CD4-positive, alpha-beta T cell treated with Interleukin-17A for 1 hour (primary cell): ENCODE measurements at regions not wholly inside any gene's neighbourhood (a gene's known extent, or its start where the extent isn't known, plus 50 kb on each side); places are given as distances from the start of the nearest gene placed in this dataset.

ENCODE experiments used
- DNase-seq: peaks from one replicate; pipeline ENCODE4 v3.0.0-alpha.2; 2020

- no peak for DNase-seq
These were observed 1519.9 kb upstream of the ACVR2A start for GRCh38 chr2:146324951-146325350.

DNA sequence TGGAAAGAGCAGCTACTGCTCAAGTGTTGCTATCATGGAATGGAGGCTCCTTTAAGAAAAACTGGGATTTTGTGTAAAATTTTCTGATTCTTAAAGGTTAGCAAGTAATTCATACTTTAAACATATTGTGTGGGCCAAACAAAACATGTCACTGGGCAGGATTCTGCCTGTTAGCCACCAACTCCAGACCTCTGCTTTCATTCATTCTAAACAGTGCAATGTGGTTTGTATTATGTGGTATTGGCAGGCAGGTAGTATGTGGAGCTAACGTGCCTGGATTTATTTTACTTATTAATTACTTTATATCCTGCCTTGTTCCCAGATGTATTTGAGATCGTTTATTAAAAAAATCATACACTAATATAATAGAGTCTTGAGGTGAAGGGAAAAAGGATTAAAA is 1521.3 kb upstream of the ACVR2A start:
- DNase-seq: no peak

- DNase-seq: no peak
These were observed 1523.7 kb upstream of the ACVR2A start for GRCh38 chr2:146321175-146321574.

- no peak for DNase-seq
These were observed 1526.9 kb upstream of the ACVR2A start for GRCh38 chr2:146317959-146318358.

GRCh38 chr2:146312899-146313298 is 1531.9 kb upstream of the ACVR2A start:
- DNase-seq: no peak

DNA sequence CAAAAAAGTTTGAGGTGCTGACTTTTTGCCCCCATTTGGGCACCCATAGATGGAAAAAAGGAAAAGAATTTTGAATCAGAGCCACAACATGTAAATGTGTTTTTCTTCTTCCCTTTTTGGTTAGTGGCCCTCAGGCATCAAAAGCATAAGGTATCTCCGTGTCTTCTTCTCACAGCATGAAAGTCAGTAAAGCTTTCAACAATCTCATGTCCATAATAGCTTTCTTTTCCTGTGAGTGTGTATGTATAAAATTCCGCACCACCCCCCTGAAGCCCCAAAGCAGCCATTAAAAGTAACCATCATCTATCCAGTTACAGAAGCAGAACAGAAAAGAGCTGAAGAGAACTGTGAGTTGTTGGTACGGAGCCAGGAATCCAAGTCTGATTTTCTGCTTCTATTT is 1539.7 kb upstream of the ACVR2A start:
- no peak for DNase-seq

DNA sequence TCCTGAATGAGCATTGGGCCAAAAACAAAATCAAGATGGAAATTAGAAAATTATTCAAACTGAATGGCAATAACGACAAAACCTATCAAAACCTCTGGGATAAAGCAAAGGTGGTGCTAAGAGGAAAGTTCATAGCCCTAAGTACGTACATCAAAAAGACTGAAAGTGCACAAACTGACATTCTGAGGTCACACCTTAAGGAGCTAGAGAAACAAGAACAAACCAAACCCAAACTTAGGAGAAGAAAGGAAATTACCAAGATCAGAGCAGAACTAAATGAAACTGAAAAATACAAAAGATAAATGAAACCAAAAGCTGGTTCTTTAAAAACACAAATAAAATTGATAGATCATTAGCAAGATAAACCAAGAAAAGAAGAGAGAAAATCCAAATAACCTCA is 1543.5 kb upstream of the ACVR2A start:
- DNase-seq: no peak

GRCh38 chr2:146295080-146295670 is 1549.7 kb upstream of the ACVR2A start:
- DNase-seq: no peak

DNA sequence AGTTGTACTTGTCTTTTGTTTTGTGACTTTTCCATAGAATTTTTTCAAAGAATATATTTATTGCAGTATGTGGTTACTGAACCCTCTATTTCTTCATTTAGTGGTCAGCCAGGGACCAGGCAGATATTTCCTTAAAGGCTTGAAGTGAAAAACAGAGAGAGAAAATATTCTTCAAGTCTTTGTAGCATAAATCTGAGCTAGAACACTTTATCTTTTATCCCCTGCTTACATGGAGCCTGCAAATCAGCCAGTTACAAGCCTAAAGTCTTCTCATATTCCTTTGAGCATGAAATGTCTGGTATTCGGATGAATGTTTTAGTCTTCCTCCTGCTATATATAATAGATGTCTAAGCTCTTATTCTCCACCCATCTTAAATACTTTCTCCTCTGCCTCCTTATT is 1557.5 kb upstream of the ACVR2A start:
- DNase-seq: no peak

DNA sequence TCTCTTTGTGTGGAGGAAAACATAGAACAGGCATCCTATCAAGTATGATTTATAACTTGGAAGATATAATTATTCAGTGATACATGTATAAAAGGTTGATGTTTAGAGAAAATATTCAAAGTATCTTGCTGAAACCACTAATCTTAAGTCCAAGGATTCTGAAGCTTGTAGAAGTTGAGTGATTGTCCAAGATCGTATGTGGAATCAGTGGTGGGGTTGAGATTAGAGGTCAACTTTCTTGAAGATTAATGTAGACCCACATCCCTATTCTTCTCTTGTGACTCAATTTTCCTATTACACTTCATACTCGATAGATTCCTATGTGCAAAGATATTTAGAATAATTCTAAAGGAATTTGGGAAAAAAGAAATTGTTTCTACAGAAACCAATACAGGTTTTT is 1565.9 kb upstream of the ACVR2A start:
- DNase-seq: no peak

DNA sequence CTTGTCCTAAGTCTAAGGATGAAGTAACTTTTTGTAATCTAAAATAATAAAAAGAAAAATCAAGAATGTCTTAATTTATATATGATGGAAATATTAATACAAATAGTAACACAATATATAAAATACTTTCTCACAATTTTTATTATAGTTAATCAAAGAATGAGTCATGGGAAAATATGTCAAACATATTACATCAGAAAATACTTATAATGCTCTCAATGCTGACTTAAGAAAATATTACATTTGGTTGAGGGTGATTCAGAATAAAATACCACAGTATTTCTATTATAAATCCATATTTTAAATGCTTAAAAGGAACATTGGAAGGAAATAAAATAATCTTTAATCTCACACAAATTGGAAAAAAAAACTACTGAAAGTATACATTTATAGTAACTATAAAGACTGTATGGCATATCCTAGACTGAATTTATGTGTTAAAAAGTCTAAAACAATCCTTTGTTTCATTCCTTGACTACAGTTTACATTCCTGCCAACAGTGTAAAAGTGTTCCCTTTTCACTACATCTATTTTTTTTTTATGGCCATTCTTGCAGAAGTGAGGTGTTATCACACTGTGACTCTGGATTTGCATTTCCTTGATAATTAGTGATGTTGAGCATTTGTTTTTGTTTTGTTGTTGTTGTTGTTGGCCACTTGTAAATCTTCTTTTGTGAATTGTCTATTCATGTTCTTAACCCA is 1573.5 kb upstream of the ACVR2A start:
- DNase-seq: no peak

GRCh38 chr2:146270618-146271017 is 1574.2 kb upstream of the ACVR2A start:
- DNase-seq: no peak

DNA sequence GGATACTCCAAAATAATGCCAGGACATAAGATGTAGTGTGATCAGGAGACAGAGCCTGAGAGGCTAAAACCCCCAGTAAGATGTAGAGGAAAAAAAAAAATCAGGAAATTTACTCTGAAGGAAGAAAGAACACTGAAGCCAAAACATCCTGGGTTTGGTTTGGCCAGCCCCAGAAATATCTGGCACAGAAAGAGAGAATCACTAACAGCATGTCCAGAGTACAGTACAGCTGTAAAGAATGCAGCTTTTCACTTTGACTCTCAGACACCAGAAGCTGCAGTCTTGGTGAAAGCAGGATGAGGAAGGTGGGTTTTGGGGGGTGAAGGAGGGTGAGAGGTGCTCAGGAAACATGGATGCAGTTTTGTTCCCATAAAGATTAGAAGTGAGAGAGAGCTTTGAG is 1577.7 kb upstream of the ACVR2A start:
- no peak for DNase-seq

GRCh38 chr2:146265656-146266055 is 1579.2 kb upstream of the ACVR2A start:
- no peak for DNase-seq

GRCh38 chr2:146262606-146263005 is 1582.2 kb upstream of the ACVR2A start:
- no peak for DNase-seq

GRCh38 chr2:146260551-146260950 is 1584.3 kb upstream of the ACVR2A start:
- no peak for DNase-seq

DNA sequence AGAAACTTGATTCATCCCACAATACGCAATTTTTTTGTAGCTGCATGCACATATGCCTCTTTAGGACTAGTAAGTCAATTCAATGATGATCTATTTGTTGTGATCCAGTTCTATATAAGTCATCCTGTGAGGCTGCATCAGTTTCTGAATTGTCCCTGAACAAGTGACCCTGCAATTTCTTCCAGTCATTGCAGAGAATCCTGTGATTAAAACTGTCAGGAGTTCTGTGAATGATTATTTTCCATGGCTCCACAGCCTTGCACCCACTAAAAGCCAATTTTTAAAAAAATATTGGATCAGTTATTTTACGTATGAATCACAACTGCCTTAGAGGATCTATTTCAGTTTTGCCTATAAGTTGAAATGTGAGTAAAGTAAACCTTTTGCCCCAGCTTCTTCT is 1585.0 kb upstream of the ACVR2A start:
- DNase-seq: no peak

DNA sequence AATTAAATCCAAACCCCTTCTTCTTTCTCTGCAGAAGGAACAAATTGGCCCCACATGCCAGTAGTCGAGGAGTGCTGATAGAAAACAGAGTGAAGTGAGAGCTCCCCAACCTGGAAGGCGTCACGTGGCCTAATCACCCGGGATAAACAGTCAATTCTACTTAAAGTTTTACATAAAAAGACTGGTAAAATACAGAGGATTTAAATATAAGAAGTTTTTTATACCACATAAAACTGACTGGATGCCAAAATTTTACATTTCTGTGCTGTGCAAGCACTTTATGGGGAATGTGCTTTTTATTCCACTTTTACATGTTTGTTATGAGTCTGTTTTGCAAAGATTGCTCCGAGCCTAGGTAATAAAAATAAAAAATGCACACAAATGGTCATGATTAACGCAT is 1586.8 kb upstream of the ACVR2A start:
- no peak for DNase-seq

GRCh38 chr2:146252119-146252518 is 1592.7 kb upstream of the ACVR2A start:
- DNase-seq: no peak

GRCh38 chr2:146251328-146251727 is 1593.5 kb upstream of the ACVR2A start:
- DNase-seq: no peak

- no peak for DNase-seq
These were observed 1597.9 kb upstream of the ACVR2A start for GRCh38 chr2:146246736-146247523.

DNA sequence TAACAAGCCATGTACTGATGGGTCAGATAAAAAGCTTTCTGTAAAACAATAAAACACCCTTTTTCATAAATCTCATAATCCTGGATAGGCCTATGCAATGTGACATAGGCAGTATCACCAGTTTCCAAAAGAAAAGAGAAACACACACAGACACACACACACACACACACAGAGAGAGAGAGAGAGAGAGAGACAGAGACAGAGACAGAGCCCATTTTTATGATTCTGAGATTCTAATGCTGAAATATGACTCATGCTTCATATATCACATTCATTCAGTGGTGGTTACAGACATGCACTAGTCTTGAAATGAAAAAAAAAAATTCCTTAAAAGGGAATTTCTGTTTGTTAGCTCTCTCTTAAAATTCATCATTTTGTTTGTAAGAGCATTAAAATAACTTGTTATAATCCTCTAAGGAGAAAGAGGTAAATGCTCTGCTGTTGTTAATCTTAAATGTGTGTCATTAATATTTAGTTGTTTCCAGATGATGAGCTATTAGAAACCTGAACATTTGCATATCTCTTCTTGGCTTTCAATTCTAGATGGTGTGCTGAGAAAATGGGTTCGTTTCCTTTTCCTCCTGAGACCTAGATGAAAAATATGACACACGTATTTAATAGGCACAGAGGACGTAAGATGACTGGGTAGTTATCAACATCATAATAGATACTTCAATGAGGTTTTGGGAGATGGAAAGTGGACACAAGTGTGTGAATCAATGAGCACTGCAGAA is 1598.7 kb upstream of the ACVR2A start:
- no peak for DNase-seq

DNA sequence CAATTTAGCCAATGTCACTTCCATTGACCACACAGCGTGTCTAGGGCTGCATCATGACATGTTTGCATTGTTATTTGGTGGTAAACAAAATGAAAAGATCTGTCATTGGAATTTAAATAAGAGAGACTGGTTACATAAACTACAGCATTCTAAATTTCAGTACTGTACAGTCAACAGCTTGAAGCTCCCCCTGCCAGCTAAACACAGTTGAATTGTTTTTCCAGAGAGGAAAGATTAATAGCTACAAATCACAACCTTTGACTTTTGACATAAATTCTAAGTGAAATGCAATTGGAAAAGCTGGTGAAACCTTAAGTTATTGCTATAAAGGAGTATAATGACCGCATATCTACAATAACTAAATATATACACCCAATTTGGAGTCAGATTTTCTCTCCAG is 1600.0 kb upstream of the ACVR2A start:
- DNase-seq: no peak

- DNase-seq: no peak
These were observed 1600.7 kb upstream of the ACVR2A start for GRCh38 chr2:146244131-146244530.
